BJ (cell line): ENCODE measurements at regions not wholly inside any gene's neighbourhood (a gene's known extent, or its start where the extent isn't known, plus 50 kb on each side); places are given as distances from the start of the nearest gene placed in this dataset.

ENCODE experiments used
- CTCF ChIA-PET: fragments of 350-600 bp; formaldehyde crosslinking; extraction: SDS; loops from one replicate; lab custom pipeline; 2021; ENCODE audit warnings: antibody characterized with exemption, inconsistent platforms; lab: Yijun Ruan, JAX
- POLR2A ChIA-PET: fragments of 300-600 bp; sonication (Branson Sonifier 250); formaldehyde crosslinking; extraction: SDS; loops from one replicate; lab custom pipeline; 2021; ENCODE audit warnings: antibody characterized with exemption; lab: Charles Lee
- DNase-seq: peaks from one replicate; pipeline ENCODE4 v3.0.0-alpha.2; 2011; ENCODE audit warnings: low read depth
- H3K27me3 ChIP-seq: 2 replicates; pipeline ENCODE4 v1.6.0; 2011; ENCODE audit warnings: low read length; ENCODE audit not compliant: control insufficient read depth, insufficient read depth
- H3K36me3 ChIP-seq: 2 replicates; pipeline ENCODE4 v1.5.1; 2011; ENCODE audit warnings: low read length; ENCODE audit not compliant: control insufficient read depth, insufficient read depth
- H3K4me3 ChIP-seq: 2 replicates; pipeline ENCODE4 v1.5.1; 2011; ENCODE audit warnings: low read depth, mild to moderate bottlenecking, control low read depth, low read length
- CTCF ChIP-seq: IDR thresholded peaks from 2 replicates; pipeline ENCODE4 v1.5.1; 2011; ENCODE audit warnings: low read depth, mild to moderate bottlenecking, control low read depth, inconsistent platforms, low read length, moderate library complexity; ENCODE audit not compliant: insufficient read depth

DNA sequence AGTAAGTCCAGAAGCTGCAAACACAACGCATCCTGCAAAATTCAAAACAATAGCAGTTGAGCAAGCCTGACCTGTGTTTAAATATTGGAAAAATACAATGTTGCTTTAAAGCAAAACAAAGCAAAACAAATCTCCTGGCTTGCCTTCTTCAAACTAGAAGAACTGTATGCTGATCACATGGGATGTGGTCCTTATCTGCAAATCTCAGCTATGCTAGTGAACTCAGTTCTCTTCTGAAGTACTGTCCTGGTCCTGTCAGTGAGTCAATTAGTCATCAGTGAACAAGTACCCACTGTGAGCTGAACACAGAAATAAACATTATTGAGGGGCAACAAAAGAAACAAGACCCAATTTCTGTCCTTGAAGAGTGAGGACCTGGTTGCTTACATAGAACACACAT lies 522.5 kb downstream of the SMARCA1 start:
- no peak for DNase-seq
- CTCF ChIA-PET, result no interaction called here
- no peak for TF ChIP-seq CTCF
- Histone ChIP-seq H3K27me3 (no peaks in the 10 kb centered on the region), H3K36me3 (no peaks in the 10 kb centered on the region), H3K4me3 (no peak overlapping the region)
- POLR2A ChIA-PET, result no interaction called here

DNA sequence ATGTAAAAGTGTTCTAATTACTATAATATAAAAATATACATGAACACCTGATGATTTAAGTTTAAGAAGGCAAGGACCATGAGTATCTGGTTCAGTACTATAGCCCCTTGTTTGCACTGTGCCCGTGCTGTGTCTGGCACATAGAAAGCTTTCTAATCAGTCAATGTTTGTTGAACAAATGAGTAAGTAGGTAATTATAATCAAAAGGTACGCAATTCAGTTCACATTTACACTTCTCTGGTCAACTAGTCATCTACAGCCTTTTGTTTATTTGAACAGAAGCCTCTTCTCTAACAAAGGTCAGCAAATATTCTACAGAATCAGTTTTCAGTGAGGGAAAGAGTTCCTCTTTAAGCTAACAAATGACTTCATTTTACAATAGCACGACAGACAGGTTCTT lies 523.3 kb downstream of the SMARCA1 start:
- H3K27me3 ChIP-seq, result no peaks in the 10 kb centered on the region
- ChIA-PET CTCF (no interaction called here), POLR2A (no interaction called here)
- no peak overlapping the region for H3K4me3 ChIP-seq
- TF ChIP-seq CTCF, result no peak
- H3K36me3 ChIP-seq, result no peaks in the 10 kb centered on the region
- no peak for DNase-seq

DNA sequence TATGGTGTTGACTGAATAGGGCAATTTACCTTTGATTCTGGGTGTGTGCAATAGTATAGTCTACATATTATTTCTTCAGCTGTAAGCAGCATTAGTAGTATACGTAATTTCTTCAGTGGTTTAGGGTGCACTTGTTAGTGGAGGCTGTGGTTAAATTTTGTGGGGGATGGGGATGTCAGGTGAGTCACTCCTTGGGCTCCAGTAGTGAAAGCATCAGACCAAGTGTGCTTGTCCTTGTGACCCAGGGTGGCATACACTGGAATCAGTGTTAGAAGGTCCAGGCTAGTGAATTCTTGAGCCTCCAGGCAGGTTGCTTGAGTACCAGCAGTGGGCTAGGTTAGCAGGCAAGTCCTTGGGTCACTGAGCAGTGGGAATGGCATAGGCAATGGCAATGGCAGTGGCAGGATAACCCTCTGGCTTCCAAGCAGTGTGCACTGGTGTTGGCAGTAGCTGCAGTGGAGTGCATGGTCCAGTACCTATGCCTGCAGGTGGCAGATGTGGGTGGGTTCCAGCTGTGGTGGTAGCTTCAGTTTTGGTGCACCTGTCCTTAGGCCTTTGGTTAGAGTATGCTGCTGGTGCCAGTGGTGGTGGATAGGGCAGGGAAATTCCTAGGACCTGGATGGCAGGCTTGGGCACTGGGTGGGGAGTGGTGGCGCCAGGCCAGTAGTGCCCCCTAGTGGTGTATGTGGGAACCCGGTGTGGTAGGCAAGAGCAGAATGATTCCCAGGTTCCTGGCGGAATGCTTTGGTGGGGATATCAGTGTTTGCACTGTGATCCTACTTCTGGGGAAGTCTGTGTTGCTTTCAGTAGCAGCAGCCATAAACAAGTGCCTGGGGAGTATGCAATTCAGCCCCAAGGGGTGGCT lies 531.0 kb downstream of the SMARCA1 start:
- POLR2A ChIA-PET, result no interaction called here
- TF ChIP-seq CTCF, result no peak
- CTCF ChIA-PET, result no interaction called here
- DNase-seq, result no peak
- Histone ChIP-seq H3K27me3 (no peaks in the 10 kb centered on the region), H3K4me3 (no peak overlapping the region), H3K36me3 (no peaks in the 10 kb centered on the region)

DNA sequence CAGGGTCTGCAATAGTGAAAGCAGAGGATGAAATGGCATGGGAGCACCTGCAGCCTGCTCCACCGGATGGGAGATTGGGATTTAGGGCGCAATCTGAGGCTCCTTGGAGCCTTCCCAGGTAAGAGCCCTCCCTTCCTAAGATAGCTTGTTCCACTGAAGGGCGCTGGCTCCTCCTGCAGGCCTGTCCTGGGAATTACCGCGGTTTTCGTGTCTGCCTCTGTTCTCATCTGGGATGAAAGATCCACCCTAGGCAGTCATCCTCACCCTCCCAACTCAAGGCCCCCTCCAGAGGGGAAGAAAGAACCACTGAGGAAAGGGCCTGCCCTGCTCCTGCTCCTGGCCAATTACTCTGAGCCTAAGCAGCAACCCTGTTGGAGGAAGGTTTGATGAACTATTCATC lies 547.5 kb downstream of the SMARCA1 start:
- ChIA-PET CTCF (no interaction called here), POLR2A (no interaction called here)
- TF ChIP-seq CTCF, result no peak
- Histone ChIP-seq H3K36me3 (no peaks in the 10 kb centered on the region), H3K27me3 (no peaks in the 10 kb centered on the region), H3K4me3 (no peak overlapping the region)
- no peak for DNase-seq

DNA sequence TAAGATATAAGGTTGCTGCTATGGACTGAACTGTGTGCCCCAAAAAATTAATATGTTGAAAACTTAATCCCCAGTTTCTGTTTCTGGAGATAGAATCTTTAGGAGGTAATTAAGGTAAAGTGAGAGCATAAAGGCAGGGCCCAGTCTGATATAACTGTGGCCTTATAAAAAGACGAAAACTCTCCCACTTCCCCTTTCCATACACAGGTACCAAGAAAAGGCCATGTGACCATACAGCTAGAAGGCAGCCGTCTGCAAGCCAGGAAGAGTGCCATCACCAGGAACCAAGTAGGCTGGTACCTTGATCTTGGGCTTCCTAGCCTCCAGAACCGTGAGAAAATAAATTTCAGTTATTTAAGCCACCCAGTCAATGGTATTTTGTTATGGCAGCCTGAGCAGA lies 550.3 kb downstream of the SMARCA1 start:
- Histone ChIP-seq H3K4me3 (no peak overlapping the region), H3K27me3 (no peaks in the 10 kb centered on the region), H3K36me3 (no peaks in the 10 kb centered on the region)
- ChIA-PET CTCF (no interaction called here), POLR2A (no interaction called here)
- no peak for TF ChIP-seq CTCF
- DNase-seq, result no peak
